Colonic mucosa (tissue), 4 donors: ENCODE measurements at regions not wholly inside any gene's neighbourhood (a gene's known extent, or its start where the extent isn't known, plus 50 kb on each side); places are given as distances from the start of the nearest gene placed in this dataset.

ENCODE experiments used
- DNase-seq: peaks from one replicate; pipeline ENCODE4 v3.0.0-alpha.2; 2020
- H3K27ac ChIP-seq: fragments of 200-600 bp; one replicate; pipeline ENCODE4 v1.8.0; 2021
- H3K27me3 ChIP-seq: fragments of 200-600 bp; one replicate; pipeline ENCODE4 v1.8.0; 2021
- H3K36me3 ChIP-seq: fragments of 200-600 bp; one replicate; pipeline ENCODE4 v1.8.0; 2021
- H3K4me1 ChIP-seq: fragments of 200-600 bp; one replicate; pipeline ENCODE4 v1.8.0; 2021; ENCODE audit warnings: mild to moderate bottlenecking
- H3K4me3 ChIP-seq: fragments of 200-600 bp; one replicate; pipeline ENCODE4 v1.8.0; 2021
- H3K9ac ChIP-seq, 2 donors: one replicate each; pipeline ENCODE4 v1.7.0; 2013; ENCODE audit warnings: control low read depth in 2 of 2, low read depth in 2 of 2, low read length in 2 of 2
- H3K9me3 ChIP-seq: fragments of 200-600 bp; one replicate; pipeline ENCODE4 v1.8.0; 2021
- intact Hi-C: fragments of 100-400 bp; cut with DNase I; formaldehyde crosslinking; loops from one replicate; pipeline ENCODE4 v1.14.1; 2022
- TF ChIP-seq, protein P1 (sequence below): fragments of 200-600 bp; IDR thresholded peaks from one replicate; pipeline ENCODE4 v1.8.0; 2022; ENCODE audit warnings: antibody characterized with exemption, mild to moderate bottlenecking
- donor health status: healthy.
- donor health status: DM: no; HTN: no; CAD: no.
- donor health status: DM: no; HTN: no; CAD: no.

DNA sequence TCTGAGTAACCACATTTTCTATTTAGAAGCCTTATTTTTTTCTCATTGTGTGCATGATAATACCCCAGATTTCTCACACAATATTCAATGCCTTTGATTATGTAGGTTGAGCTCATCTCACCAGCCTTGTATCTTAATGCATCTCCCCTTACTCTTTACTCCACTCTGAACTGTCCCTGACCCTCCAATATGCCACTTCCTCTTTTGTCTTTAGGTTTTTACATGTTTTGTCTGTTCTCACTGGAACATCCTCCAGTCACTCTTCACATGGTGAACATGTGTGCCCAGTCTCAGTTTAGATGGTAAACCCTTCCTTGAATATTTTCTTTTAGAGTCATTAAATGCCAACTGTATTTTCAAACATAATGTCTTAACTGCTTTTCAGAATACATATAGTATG, 392.9 kb upstream of the IMPG1 start:
- no peak for DNase-seq
- Histone ChIP-seq H3K4me3 (no peak overlapping the region), H3K9ac (no peak overlapping the region), H3K4me1 (no peaks in the 10 kb centered on the region), H3K27ac (no peak overlapping the region), H3K27me3 (no peaks in the 10 kb centered on the region), H3K36me3 (no peaks in the 10 kb centered on the region), H3K9me3 (no peaks in the 10 kb centered on the region)
- TF ChIP-seq, protein P1, sequence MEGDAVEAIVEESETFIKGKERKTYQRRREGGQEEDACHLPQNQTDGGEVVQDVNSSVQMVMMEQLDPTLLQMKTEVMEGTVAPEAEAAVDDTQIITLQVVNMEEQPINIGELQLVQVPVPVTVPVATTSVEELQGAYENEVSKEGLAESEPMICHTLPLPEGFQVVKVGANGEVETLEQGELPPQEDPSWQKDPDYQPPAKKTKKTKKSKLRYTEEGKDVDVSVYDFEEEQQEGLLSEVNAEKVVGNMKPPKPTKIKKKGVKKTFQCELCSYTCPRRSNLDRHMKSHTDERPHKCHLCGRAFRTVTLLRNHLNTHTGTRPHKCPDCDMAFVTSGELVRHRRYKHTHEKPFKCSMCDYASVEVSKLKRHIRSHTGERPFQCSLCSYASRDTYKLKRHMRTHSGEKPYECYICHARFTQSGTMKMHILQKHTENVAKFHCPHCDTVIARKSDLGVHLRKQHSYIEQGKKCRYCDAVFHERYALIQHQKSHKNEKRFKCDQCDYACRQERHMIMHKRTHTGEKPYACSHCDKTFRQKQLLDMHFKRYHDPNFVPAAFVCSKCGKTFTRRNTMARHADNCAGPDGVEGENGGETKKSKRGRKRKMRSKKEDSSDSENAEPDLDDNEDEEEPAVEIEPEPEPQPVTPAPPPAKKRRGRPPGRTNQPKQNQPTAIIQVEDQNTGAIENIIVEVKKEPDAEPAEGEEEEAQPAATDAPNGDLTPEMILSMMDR, result no peak
- intact Hi-C loops, result no loop called here

DNA sequence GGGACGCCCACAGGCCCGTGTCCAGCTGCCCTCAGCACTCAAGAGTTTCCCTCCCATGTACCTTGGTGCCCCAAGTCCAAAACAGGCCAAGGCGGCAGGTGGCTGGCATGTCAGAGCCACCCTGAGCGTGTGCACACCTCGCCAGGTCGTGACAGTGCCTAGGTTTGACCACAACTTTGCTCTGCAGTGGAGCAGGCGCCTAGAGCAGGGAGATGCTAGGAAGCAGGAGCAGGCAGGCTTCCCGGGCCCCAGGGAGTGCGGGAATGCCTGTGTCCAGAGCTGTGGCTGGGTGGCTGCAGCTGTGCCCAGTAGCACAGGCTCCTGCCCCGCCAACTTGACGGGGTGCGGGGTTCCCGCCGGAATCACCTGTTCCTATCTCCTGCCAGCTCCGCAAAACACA, 380.8 kb upstream of the IMPG1 start:
- Histone ChIP-seq H3K36me3 (no peaks in the 10 kb centered on the region), H3K9ac (no peak overlapping the region), H3K4me3 (no peak overlapping the region), H3K27me3 (no peaks in the 10 kb centered on the region), H3K4me1 (no peaks in the 10 kb centered on the region), H3K9me3 (no peaks in the 10 kb centered on the region), H3K27ac (no peak overlapping the region)
- no peak for DNase-seq
- intact Hi-C loops, result no loop called here
- TF ChIP-seq, protein P1, result no peak

DNA sequence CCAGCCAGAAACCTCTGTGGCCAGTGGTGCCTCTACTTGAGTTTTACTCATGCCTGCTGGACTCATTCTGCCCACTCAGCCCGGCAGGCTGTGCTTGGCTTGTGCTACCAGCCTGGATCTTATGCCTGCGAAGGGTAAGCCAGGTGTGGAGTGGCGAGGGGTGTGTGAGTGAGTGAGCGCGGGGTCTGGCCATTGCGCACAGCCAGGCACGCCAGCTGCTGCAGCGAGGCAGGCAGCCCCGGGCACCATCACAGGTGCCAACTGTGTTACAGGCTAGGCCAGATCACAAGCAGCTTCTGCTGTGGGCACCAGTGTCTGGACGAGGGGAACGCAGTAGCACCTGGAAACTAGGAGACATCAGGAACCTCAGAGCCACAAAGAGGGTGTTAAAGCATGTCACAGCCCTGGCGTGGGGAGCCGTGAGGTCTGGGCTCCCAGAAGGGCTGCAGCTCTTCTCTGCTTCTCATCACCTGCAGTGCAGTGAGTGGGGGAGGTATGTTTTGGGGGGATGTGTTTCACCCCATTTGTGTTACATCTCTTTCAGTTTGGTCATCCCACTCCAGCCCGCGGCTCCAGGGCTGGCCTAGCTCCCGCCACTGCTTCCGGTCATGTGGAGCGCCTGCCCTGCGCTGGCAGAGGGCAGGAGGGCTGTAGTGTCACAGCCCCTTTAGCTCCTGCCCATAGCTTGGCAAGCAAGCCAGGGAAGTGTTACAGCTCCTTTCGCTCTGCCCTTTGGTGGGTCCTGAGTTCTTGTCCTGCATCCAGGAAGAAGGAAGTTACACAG, 379.7 kb upstream of the IMPG1 start:
- no peak overlapping the region for H3K4me3 ChIP-seq
- DNase-seq, result no peak
- no peak overlapping the region for H3K27ac ChIP-seq
- intact Hi-C loops, result no loop called here
- H3K9ac ChIP-seq, result no peak overlapping the region
- no peaks in the 10 kb centered on the region for H3K36me3 ChIP-seq
- H3K9me3 ChIP-seq, result no peaks in the 10 kb centered on the region
- no peaks in the 10 kb centered on the region for H3K4me1 ChIP-seq
- no peaks in the 10 kb centered on the region for H3K27me3 ChIP-seq
- TF ChIP-seq, protein P1, result no peak

DNA sequence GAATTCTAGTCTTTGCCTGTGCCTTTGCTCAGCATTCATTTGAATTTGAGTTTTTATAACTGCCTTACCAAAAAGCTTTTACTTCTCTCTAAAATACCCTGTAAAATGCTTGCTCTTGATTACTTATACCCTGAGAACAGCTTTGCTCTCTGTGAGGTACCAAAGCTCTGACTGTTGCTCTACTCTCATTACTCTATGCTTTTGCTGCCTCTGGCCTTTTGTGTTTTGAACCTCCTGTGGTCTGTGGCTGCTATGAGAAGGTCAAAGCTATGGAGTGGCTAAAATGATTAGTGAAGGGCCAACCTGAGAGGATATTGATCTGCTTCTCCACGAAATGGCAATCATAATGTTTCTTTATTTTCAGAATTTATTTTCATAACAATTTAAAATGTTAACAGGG, 375.6 kb upstream of the IMPG1 start:
- intact Hi-C loops, result no loop called here
- Histone ChIP-seq H3K9me3 (no peaks in the 10 kb centered on the region), H3K27ac (no peak overlapping the region), H3K9ac (no peak overlapping the region), H3K4me1 (no peaks in the 10 kb centered on the region), H3K27me3 (no peaks in the 10 kb centered on the region), H3K36me3 (no peaks in the 10 kb centered on the region), H3K4me3 (no peak overlapping the region)
- DNase-seq, result no peak
- TF ChIP-seq, protein P1, result no peak

DNA sequence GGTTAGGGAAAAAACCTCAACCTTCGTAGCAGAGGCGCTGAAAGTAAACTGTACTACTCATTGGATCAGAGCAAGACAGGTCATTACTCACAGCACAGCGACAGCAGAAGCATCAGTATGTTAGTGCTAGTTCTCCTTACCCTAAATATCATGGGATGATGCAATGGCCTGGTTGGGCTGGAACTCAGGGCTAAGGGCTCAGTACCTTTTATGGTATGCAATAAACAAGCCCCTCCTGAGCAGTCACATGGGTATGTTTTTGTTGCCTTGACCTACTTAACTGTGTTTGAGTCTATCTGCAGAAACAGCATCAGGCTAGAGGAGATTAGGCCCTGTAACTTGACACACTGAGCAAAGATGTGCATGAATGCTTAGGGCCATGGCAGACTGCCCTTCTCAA, 369.4 kb upstream of the IMPG1 start:
- Histone ChIP-seq H3K4me3 (no peak overlapping the region), H3K27me3 (no peaks in the 10 kb centered on the region), H3K27ac (no peak overlapping the region), H3K9me3 (no peaks in the 10 kb centered on the region), H3K4me1 (no peaks in the 10 kb centered on the region), H3K36me3 (no peaks in the 10 kb centered on the region), H3K9ac (no peak overlapping the region)
- DNase-seq, result no peak
- intact Hi-C loops, result no loop called here
- TF ChIP-seq, protein P1, result no peak
